IMR-90 (cell line): ENCODE measurements at regions not wholly inside any gene's neighbourhood (a gene's known extent, or its start where the extent isn't known, plus 50 kb on each side); places are given as distances from the start of the nearest gene placed in this dataset.
"Not testable (repeated sequence)": the region's sequence is repeated elsewhere in the genome, so short reads cannot be mapped to it uniquely, and the experiment has no call there.

Source experiments
- ATAC-seq: fragments of 200-7000 bp; cut with Tn5 transposase; 2 replicates; pipeline ENCODE4 v1.9.1; 2020; ENCODE audit warnings: low read depth, mild to moderate bottlenecking, moderate library complexity
- BruUV-seq: library from RNA; stranded (reverse); fragments of 400-500 nt; replicated peaks from 2 replicates; lab custom pipeline; 2021; lab: Mats Ljungman, UMichigan
- CTCF ChIA-PET: fragments of 300-600 bp; formaldehyde crosslinking; extraction: SDS; loops from one replicate; lab custom pipeline; 2021; ENCODE audit warnings: antibody characterized with exemption; lab: Yijun Ruan, JAX
- POLR2A ChIA-PET: fragments of 300-600 bp; sonication (Branson Sonifier 250); formaldehyde crosslinking; loops from one replicate; lab custom pipeline; 2022; ENCODE audit warnings: antibody characterized with exemption; ENCODE audit not compliant: unreplicated experiment; lab: Charles Lee
- DNase-seq: peaks from one replicate; pipeline ENCODE4 v3.0.0; 2013
- H2AFZ ChIP-seq: replicated peaks from 2 replicates; pipeline ENCODE3; 2013; ENCODE audit warnings: low read length, mild to moderate bottlenecking; ENCODE audit not compliant: poor library complexity
- H2AK5ac ChIP-seq: 2 replicates; pipeline ENCODE4 v1.6.1; 2013; ENCODE audit warnings: low read depth, low read length, inconsistent platforms
- H2AK9ac ChIP-seq: replicated peaks from 2 replicates; pipeline ENCODE3; 2013; ENCODE audit warnings: mild to moderate bottlenecking, low read depth, low read length, moderate library complexity; ENCODE audit not compliant: poor library complexity
- H2BK120ac ChIP-seq: 2 replicates; pipeline ENCODE4 v1.6.1; 2013; ENCODE audit warnings: low read depth, low read length, inconsistent platforms
- H2BK15ac ChIP-seq: 3 replicates; pipeline ENCODE4 v1.6.1; 2013; ENCODE audit warnings: low read depth, low read length, inconsistent platforms
- H2BK20ac ChIP-seq: 2 replicates; pipeline ENCODE4 v1.6.1; 2013; ENCODE audit warnings: low read depth, mild to moderate bottlenecking, inconsistent platforms, low read length, moderate library complexity
- H2BK5ac ChIP-seq: 2 replicates; pipeline ENCODE4 v1.6.1; 2013; ENCODE audit warnings: mild to moderate bottlenecking, low read depth, low read length, inconsistent platforms; ENCODE audit not compliant: poor library complexity, severe bottlenecking
- H3K14ac ChIP-seq: replicated peaks from 2 replicates; pipeline ENCODE4 v1.6.1; 2013; ENCODE audit warnings: low read depth, low read length, inconsistent platforms
- H3K18ac ChIP-seq: 2 replicates; pipeline ENCODE4 v1.6.1; 2013; ENCODE audit warnings: low read depth, low read length, control low read depth
- H3K23ac ChIP-seq: 2 replicates; pipeline ENCODE4 v1.6.1; 2013; ENCODE audit warnings: low read depth, low read length, inconsistent platforms
- H3K27ac ChIP-seq: 2 replicates; pipeline ENCODE4 v1.5.1; 2013; ENCODE audit warnings: mild to moderate bottlenecking, control low read depth, low read length; ENCODE audit not compliant: insufficient read depth
- H3K27me3 ChIP-seq: 2 replicates; pipeline ENCODE4 v1.6.1; 2013; ENCODE audit warnings: low read length; ENCODE audit not compliant: control insufficient read depth, insufficient read depth
- H3K36me3 ChIP-seq: 2 replicates; pipeline ENCODE4 v1.6.1; 2013; ENCODE audit warnings: low read length, mixed read lengths; ENCODE audit not compliant: control insufficient read depth, insufficient read depth
- H3K4ac ChIP-seq: 2 replicates; pipeline ENCODE4 v1.6.1; 2013; ENCODE audit warnings: low read depth, low read length, inconsistent platforms
- H3K4me1 ChIP-seq: 2 replicates; pipeline ENCODE4 v1.6.1; 2013; ENCODE audit warnings: low read length, mixed read lengths; ENCODE audit not compliant: control insufficient read depth, insufficient read depth
- H3K4me2 ChIP-seq: 2 replicates; pipeline ENCODE4 v1.6.1; 2013; ENCODE audit warnings: low read depth, mild to moderate bottlenecking, control low read depth, low read length, moderate library complexity
- H3K4me3 ChIP-seq: 2 replicates; pipeline ENCODE4 v1.5.1; 2013; ENCODE audit warnings: low read depth, mild to moderate bottlenecking, control low read depth, low read length, moderate library complexity; ENCODE audit not compliant: insufficient read depth
- H3K56ac ChIP-seq: 2 replicates; pipeline ENCODE4 v1.6.1; 2013; ENCODE audit warnings: low read length, inconsistent platforms; ENCODE audit not compliant: insufficient read depth; ENCODE audit errors: extremely low read depth
- H3K79me1 ChIP-seq, 2 experiments: 2 replicates each; pipeline ENCODE4 v1.6.1; 2013; ENCODE audit warnings: low read length in 2 of 2, inconsistent platforms in 1 of 2, low read depth in 1 of 2
- H3K9ac ChIP-seq: 2 replicates; pipeline ENCODE4 v1.6.1; 2013; ENCODE audit warnings: low read depth, low read length, control low read depth
- H3K9me1 ChIP-seq: 2 replicates; pipeline ENCODE4 v1.6.1; 2013; ENCODE audit warnings: low read length, inconsistent platforms; ENCODE audit not compliant: insufficient read depth
- H3K9me3 ChIP-seq: 2 replicates; pipeline ENCODE4 v1.6.1; 2013; ENCODE audit warnings: low read length; ENCODE audit not compliant: control insufficient read depth, insufficient read depth
- H4K20me1 ChIP-seq: 2 replicates; pipeline ENCODE4 v1.6.1; 2013; ENCODE audit warnings: low read length, inconsistent platforms; ENCODE audit not compliant: insufficient read depth
- H4K5ac ChIP-seq: 2 replicates; pipeline ENCODE4 v1.6.1; 2013; ENCODE audit warnings: mild to moderate bottlenecking, low read depth, low read length, control low read depth
- H4K8ac ChIP-seq, 2 experiments: 2 replicates each; pipeline ENCODE4 v1.6.1; 2013; ENCODE audit warnings: low read depth in 2 of 2, low read length in 2 of 2, control low read depth in 1 of 2, inconsistent platforms in 1 of 2
- H4K91ac ChIP-seq: 2 replicates; pipeline ENCODE4 v1.6.1; 2013; ENCODE audit warnings: low read depth, low read length, inconsistent platforms; ENCODE audit not compliant: insufficient read depth
- WGBS, 2 experiments: methylation state at CpG; one replicate each; pipeline versions ENCODE4 v1.1.5 to v1.1.7; 2013; ENCODE audit warnings: missing lambda C conversion rate in 2 of 2; ENCODE audit not compliant: insufficient read length in 1 of 2; ENCODE audit errors: extremely low coverage in 2 of 2; 5-methylcytosine and 5-hydroxymethylcytosine counted together
- dilution Hi-C: fragments of 300-500 bp; cut with HindIII; formaldehyde crosslinking; loops from one replicate; pipeline ENCODE4 v1.14.3; 2018; ENCODE audit warnings: low sequenced_read_pairs; ENCODE audit not compliant: unreplicated experiment
- in situ Hi-C: fragments of 300-500 bp; cut with MboI; formaldehyde crosslinking; loops from 3 replicates; pipeline ENCODE4 v1.14.3; 2019; ENCODE audit warnings: low sequenced_read_pairs, inconsistent platforms, mixed read lengths
- intact Hi-C: fragments of 100-400 bp; cut with micrococcal nuclease; formaldehyde crosslinking; loops from 2 replicates; pipeline ENCODE4 v1.10.0; 2022

DNA sequence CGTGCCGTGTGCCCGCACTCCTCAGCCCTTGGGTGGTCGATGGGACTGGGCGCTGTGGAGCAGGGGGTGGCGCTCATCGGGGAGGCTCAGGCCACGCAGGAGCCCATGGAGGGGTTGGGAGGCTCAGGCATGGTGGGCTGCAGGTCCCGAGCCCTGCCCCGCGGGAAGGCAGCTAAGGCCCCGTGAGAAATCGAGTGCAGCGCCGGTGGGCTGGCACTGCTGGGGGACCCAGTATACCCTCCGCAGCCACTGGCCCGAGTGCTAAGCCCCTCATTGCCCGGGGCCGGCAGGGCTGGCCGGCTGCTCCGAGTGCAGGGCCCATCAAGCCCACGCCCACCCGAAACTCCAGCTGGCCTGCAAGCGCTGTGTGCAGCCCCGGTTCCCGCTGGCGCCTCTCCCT lies 384.1 kb downstream of the GLUD2 start:
- H3K27me3 ChIP-seq, POLR2A ChIA-PET, H3K4ac ChIP-seq, H3K14ac ChIP-seq, H3K9me3 ChIP-seq, H3K23ac ChIP-seq, H4K20me1 ChIP-seq, H3K36me3 ChIP-seq, H3K9ac ChIP-seq, H4K8ac ChIP-seq, H2AK5ac ChIP-seq, DNase-seq, CTCF ChIA-PET, H2BK5ac ChIP-seq, dilution Hi-C loops, H4K5ac ChIP-seq, H3K79me1 ChIP-seq, H2BK120ac ChIP-seq, ATAC-seq, intact Hi-C loops, H3K4me2 ChIP-seq, H3K4me1 ChIP-seq, H3K56ac ChIP-seq, BruUV-seq, H3K18ac ChIP-seq, H2BK15ac ChIP-seq, in situ Hi-C loops, H3K9me1 ChIP-seq, H3K27ac ChIP-seq, H3K4me3 ChIP-seq, H2BK20ac ChIP-seq, H4K91ac ChIP-seq, H2AFZ ChIP-seq, H2AK9ac ChIP-seq: not testable (repeated sequence)
- 70% methylated on average over 2 of the region's 27 CpGs; no CpG with 5 or more reads in 1 of the 2 experiments for WGBS, 2 experiments
